Pulmonary artery endothelial cell (primary cell): ENCODE measurements at regions not wholly inside any gene's neighbourhood (a gene's known extent, or its start where the extent isn't known, plus 50 kb on each side); places are given as distances from the start of the nearest gene placed in this dataset.

Source experiments
- DNase-seq: peaks from one replicate; pipeline ENCODE4 v3.0.0-alpha.2; 2011; ENCODE audit warnings: low read depth, low spot score

DNA sequence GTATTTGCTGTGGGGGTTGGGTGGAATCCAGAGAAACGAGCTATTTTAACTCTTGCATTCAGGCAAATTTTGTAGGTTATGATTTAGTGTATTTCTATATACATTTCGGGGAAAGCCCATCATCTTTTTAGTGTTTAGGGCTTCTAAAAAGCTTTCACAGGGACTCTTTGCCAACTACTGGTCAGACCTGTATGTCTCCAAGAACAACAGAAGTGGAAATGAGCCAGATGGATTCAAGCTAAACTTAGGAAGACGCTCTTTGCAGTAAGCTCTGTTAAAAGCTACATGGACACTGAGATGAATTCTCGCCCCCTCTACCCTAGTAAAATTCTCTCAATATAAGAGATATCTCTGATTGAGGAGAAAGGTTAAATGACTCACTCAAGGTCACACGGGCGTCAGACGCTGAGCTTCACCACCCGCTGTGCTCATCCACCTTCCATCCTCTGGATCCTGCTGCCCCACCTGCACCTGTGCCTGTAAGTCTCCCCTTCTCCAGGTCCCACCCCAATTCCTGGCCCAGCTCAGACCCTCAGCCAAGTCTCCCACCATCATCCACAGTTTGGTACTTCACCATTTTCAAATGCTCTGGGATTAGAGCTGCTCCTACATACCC, 85.6 kb downstream of the MARCHF4 start:
- no peak for DNase-seq

GRCh38 chr2:216285701-216286100, 86.6 kb downstream of the MARCHF4 start:
- no peak for DNase-seq

GRCh38 chr2:216284708-216285107, 87.6 kb downstream of the MARCHF4 start:
- DNase-seq: no peak

DNA sequence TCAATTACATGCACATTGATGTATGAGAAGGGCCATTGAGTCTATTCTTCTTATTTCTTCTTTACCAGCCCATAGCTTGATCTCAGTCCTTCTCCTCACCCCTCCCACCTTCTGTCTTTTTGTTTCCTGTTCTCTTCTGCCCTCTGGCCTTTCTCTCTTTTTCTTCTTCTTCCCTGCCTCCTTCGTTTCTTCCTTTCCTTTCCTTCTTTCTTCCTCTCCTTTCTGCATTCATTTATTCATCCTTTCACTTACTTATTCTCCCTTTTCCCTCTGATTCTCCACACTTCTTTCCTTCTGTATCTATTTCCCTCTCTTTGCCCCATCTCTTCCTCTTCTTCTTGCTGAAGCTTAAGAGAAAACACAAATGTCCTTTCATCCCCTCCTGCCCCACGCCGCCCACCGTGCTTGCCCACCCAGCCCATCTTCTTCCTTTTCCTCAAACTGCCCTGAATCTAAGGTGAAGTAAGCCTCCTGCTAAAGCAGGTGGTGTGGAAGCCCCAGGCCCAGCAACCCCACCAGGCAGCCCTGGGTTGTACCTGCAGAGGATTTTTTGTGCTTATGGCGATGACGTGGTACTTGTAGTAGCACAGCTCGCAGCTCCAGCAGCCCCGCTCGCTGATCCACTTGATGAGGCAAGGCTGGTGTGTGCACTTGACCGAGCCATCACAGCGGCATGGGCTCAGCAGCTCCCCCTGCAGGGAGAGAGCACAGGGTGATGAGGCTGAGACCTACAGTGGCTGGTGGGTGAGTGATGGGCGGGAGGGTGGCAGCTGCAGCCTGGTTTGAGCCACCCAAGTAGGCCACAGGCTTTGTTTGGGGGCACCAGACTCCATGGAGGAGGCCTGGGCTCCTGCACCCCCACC, 89.0 kb downstream of the MARCHF4 start:
- no peak for DNase-seq

DNA sequence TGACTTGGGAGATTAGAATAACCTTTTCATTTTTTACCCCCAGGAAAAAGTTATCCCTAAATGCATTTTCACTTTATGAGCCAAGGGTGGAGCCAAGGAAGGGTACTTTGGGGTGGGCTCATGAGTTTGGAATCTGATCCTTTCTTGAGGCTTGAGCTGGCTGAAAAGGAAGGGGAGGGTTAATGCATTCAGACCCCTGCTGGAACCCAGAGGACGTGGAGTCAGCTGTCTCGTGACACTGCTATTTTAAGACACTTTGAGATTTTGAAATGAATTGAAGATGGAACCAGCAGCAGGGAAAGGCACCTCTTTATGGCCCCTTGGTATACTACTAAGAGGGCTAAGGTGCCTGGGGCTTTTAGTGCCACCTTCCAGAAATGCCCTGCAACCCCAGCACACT, 90.4 kb downstream of the MARCHF4 start:
- DNase-seq: no peak

- DNase-seq: no peak
Measured at GRCh38 chr2:216281316-216281715, 91.0 kb downstream of the MARCHF4 start.

GRCh38 chr2:216279459-216279858, 92.8 kb downstream of the MARCHF4 start:
- DNase-seq: no peak

GRCh38 chr2:216279031-216279430, 93.3 kb downstream of the MARCHF4 start:
- DNase-seq: no peak

DNA sequence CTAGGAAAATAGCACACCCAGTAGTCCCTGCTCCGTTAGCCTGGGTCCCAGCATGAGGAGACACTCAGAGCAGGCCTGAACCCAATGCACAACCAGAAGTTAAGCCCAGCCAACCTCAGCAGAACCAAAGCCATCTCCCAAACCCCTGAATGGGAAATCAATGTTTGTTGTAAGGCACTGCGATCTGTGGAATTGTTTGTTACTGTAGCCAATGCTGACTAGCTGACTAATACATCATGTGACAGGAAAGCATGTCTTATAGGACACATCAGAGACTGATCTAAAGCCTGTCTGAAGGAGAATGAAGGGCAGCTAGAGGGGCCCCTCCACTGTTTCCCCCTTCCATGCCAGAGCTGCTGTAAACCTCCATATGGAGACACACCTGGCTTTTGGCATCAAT, 96.4 kb downstream of the MARCHF4 start:
- DNase-seq: no peak

GRCh38 chr2:216274194-216274840, 98.0 kb downstream of the MARCHF4 start:
- DNase-seq: no peak

DNA sequence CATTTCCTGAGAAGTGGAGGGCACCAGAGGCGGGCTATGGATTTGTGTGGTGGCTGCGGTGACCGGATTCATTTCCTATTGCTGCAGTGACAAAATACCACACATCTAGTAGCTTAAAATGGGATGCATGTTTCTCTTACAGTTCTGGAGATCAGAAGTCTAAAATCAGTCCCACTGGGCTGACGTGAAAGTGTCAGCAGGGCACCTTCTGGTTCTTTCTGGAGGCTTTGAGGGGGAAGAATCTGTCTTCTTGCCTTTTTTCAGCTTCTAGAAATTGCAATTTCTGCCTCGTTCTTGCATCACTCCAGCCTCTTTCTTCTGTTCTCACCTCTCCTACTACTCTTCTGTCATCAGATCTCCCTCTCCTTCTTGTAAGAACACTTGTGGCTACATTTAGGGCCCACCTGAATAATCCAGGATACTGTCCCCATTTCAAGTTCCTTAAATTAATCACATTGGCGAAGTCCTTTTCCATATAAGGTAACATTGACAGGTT, 111.2 kb downstream of the MARCHF4 start:
- no peak for DNase-seq

- DNase-seq: no peak
Measured at GRCh38 chr2:216260629-216261028, 111.7 kb downstream of the MARCHF4 start.

DNA sequence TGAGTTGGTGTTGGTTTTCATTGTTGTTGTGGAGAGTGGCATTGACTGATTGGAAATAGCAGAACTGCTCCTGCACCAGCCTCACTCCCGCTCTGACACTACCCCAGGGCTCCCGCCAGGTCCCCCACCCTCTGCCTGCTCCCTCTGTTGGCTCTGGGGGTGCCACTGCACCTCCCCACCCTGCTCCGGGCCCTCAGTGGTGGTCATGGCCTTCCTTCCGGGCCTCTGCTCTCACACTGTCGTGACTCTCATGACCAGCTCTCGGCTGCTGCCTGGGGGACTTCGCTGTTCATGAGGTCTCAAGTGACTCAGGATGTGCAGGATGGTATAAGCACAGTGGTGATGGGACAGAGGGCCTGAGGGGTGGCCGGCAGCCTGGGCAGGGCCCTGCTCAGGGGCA, 113.2 kb downstream of the MARCHF4 start:
- no peak for DNase-seq

- no peak for DNase-seq
Measured at GRCh38 chr2:216257089-216257488, 115.2 kb downstream of the MARCHF4 start.
